H9 (cell line): ENCODE measurements at regions not wholly inside any gene's neighbourhood (a gene's known extent, or its start where the extent isn't known, plus 50 kb on each side); places are given as distances from the start of the nearest gene placed in this dataset.

Experiments
- DNase-seq: peaks from one replicate; pipeline ENCODE4 v3.0.0-alpha.2; 2017
- H2AFZ ChIP-seq: one replicate; pipeline ENCODE4 v1.6.1; 2013; ENCODE audit warnings: mild to moderate bottlenecking, low read length, control low read depth, moderate library complexity
- H2AK5ac ChIP-seq: 2 replicates; pipeline ENCODE4 v1.6.1; 2013; ENCODE audit warnings: low read length, control low read depth, mixed read lengths; ENCODE audit not compliant: insufficient read length
- H2BK120ac ChIP-seq: one replicate; pipeline ENCODE4 v1.6.1; 2013; ENCODE audit warnings: low read depth, mild to moderate bottlenecking, low read length, control low read depth, inconsistent platforms; ENCODE audit not compliant: poor library complexity, severe bottlenecking
- H2BK12ac ChIP-seq: 2 replicates; pipeline ENCODE4 v1.6.1; 2013; ENCODE audit warnings: low read length, control low read depth, mixed read lengths, low read depth; ENCODE audit not compliant: insufficient read length
- H2BK15ac ChIP-seq: 2 replicates; pipeline ENCODE4 v1.6.1; 2013; ENCODE audit warnings: low read depth, low read length, control low read depth
- H2BK20ac ChIP-seq: one replicate; pipeline ENCODE4 v1.6.1; 2013; ENCODE audit warnings: low read depth, mild to moderate bottlenecking, low read length, control low read depth, inconsistent platforms; ENCODE audit not compliant: poor library complexity, severe bottlenecking
- H2BK5ac ChIP-seq: 2 replicates; pipeline ENCODE4 v1.6.1; 2013; ENCODE audit warnings: low read length, control low read depth, mixed read lengths; ENCODE audit not compliant: insufficient read length
- H3K14ac ChIP-seq: 2 replicates; pipeline ENCODE4 v1.6.1; 2013; ENCODE audit warnings: low read length, control low read depth; ENCODE audit not compliant: insufficient read depth
- H3K18ac ChIP-seq: 2 replicates; pipeline ENCODE4 v1.6.1; 2013; ENCODE audit warnings: low read depth, mild to moderate bottlenecking, mixed read lengths, low read length, control low read depth; ENCODE audit not compliant: insufficient read length
- H3K23ac ChIP-seq: 2 replicates; pipeline ENCODE4 v1.6.1; 2013; ENCODE audit warnings: low read length, control low read depth, mixed read lengths, low read depth; ENCODE audit not compliant: insufficient read length
- H3K23me2 ChIP-seq: 2 replicates; pipeline ENCODE4 v1.6.1; 2013; ENCODE audit warnings: low read depth, mild to moderate bottlenecking, mixed read lengths, low read length, control low read depth; ENCODE audit not compliant: insufficient read length, poor library complexity, severe bottlenecking
- H3K27ac ChIP-seq: 2 replicates; pipeline ENCODE4 v1.5.1; 2013; ENCODE audit warnings: low read length, control low read depth, mixed read lengths, low read depth; ENCODE audit not compliant: insufficient read length
- H3K27me3 ChIP-seq: 2 replicates; pipeline ENCODE4 v1.6.1; 2013; ENCODE audit warnings: low read length, control low read depth, inconsistent platforms; ENCODE audit not compliant: insufficient read depth
- H3K4ac ChIP-seq: 2 replicates; pipeline ENCODE4 v1.6.1; 2013; ENCODE audit warnings: low read depth, mild to moderate bottlenecking, control low read depth, inconsistent platforms, low read length, moderate library complexity
- H3K4me1 ChIP-seq: 2 replicates; pipeline ENCODE4 v1.6.1; 2013; ENCODE audit warnings: low read length, control low read depth, inconsistent platforms; ENCODE audit not compliant: insufficient read depth
- H3K4me2 ChIP-seq: 2 replicates; pipeline ENCODE4 v1.6.1; 2013; ENCODE audit warnings: low read length, control low read depth, mixed read lengths; ENCODE audit not compliant: insufficient read length, insufficient read depth
- H3K56ac ChIP-seq: 2 replicates; pipeline ENCODE4 v1.6.1; 2013; ENCODE audit warnings: low read depth, mild to moderate bottlenecking, mixed read lengths, low read length, control low read depth; ENCODE audit not compliant: insufficient read length
- H3K79me1 ChIP-seq: 2 replicates; pipeline ENCODE4 v1.6.1; 2013; ENCODE audit warnings: low read depth, mild to moderate bottlenecking, moderate library complexity, low read length, control low read depth, inconsistent platforms; ENCODE audit not compliant: insufficient read depth, poor library complexity, severe bottlenecking
- H3K79me2 ChIP-seq: 2 replicates; pipeline ENCODE4 v1.6.1; 2013; ENCODE audit warnings: low read length, control low read depth, inconsistent platforms; ENCODE audit not compliant: insufficient read depth
- H3K9ac ChIP-seq: 2 replicates; pipeline ENCODE4 v1.6.1; 2013; ENCODE audit warnings: low read length, control low read depth, mixed read lengths; ENCODE audit not compliant: insufficient read length; ENCODE audit errors: extremely low read depth
- H3K9me3 ChIP-seq: one replicate; pipeline ENCODE4 v1.6.1; 2013; ENCODE audit warnings: low read depth, low read length, inconsistent platforms; ENCODE audit not compliant: control insufficient read depth
- H3T11ph ChIP-seq: one replicate; pipeline ENCODE4 v1.6.1; 2013; ENCODE audit warnings: mild to moderate bottlenecking, low read length, control low read depth, inconsistent platforms
- H4K20me1 ChIP-seq: one replicate; pipeline ENCODE4 v1.6.1; 2013; ENCODE audit not compliant: control insufficient read depth, insufficient read length, insufficient read depth
- H4K5ac ChIP-seq: 2 replicates; pipeline ENCODE4 v1.6.1; 2013; ENCODE audit warnings: low read depth, mild to moderate bottlenecking, mixed read lengths, low read length, control low read depth; ENCODE audit not compliant: insufficient read length
- H4K8ac ChIP-seq: replicated peaks from 2 replicates; pipeline ENCODE4 v1.6.1; 2013; ENCODE audit warnings: low read length, control low read depth, mixed read lengths, low read depth; ENCODE audit not compliant: insufficient read length
- H4K91ac ChIP-seq: 2 replicates; pipeline ENCODE4 v1.6.1; 2013; ENCODE audit warnings: low read depth, mild to moderate bottlenecking, moderate library complexity, mixed read lengths, low read length, control low read depth; ENCODE audit not compliant: insufficient read length
- H3K27ac Mint-ChIP-seq, 3 experiments: 2 replicates in 2 of 3; 3 replicates in 1 of 3; pipeline ENCODE4 v1.8.0; 2020 to 2021; ENCODE audit warnings: mixed read lengths in 3 of 3, mild to moderate bottlenecking in 1 of 3, moderate library complexity in 1 of 3
- H3K27me3 Mint-ChIP-seq: 2 replicates; pipeline ENCODE4 v1.8.0; 2021; ENCODE audit warnings: low read depth, mild to moderate bottlenecking, moderate library complexity, mixed read lengths
- H3K36me3 Mint-ChIP-seq, 3 experiments: 2 replicates in 2 of 3; 3 replicates in 1 of 3; pipeline ENCODE4 v1.8.0; 2020 to 2021; ENCODE audit warnings: low read depth in 3 of 3, mixed read lengths in 3 of 3; ENCODE audit not compliant: insufficient read depth in 1 of 3
- H3K4me1 Mint-ChIP-seq, 2 experiments: 2 replicates each; pipeline ENCODE4 v1.8.0; 2020; ENCODE audit warnings: mixed read lengths in 2 of 2
- H3K4me3 Mint-ChIP-seq, 2 experiments: 2 replicates in 1 of 2; 3 replicates in 1 of 2; pipeline ENCODE4 v1.8.0; 2020 to 2021; ENCODE audit warnings: mild to moderate bottlenecking in 2 of 2, mixed read lengths in 2 of 2, moderate library complexity in 1 of 2
- H3K9me3 Mint-ChIP-seq, 2 experiments: 2 replicates in 1 of 2; 3 replicates in 1 of 2; pipeline ENCODE4 v1.8.0; 2020; ENCODE audit warnings: mild to moderate bottlenecking in 2 of 2, mixed read lengths in 2 of 2, moderate library complexity in 1 of 2
- CTCF ChIP-seq: fragments of 200-600 bp; sonication (generic); conservative IDR thresholded peaks from 3 replicates; pipeline ENCODE4 v1.8.0; 2021; ENCODE audit warnings: antibody characterized with exemption, mild to moderate bottlenecking
- WGBS: extraction: QIAGEN DNeasy Blood & Tissue Kit; methylation state at CpG from one replicate; pipeline ENCODE4 v1.1.7; 2013; ENCODE audit warnings: missing lambda C conversion rate, low lambda C conversion rate, mixed read lengths; ENCODE audit not compliant: insufficient read length; ENCODE audit errors: extremely low coverage; 5-methylcytosine and 5-hydroxymethylcytosine counted together

GRCh38 chr6:40713002-40713719, 126.0 kb upstream of the LRFN2 start:
- no peaks in the 10 kb centered on the region; the same call in 1 of the 2 replicates for H3K79me2 ChIP-seq
- H2BK20ac ChIP-seq, result no peak overlapping the region
- no peak overlapping the region for H2AK5ac ChIP-seq
- DNase-seq, result no peak
- H3K23ac ChIP-seq, result no peak overlapping the region
- H3K4me3 Mint-ChIP-seq, result no peak overlapping the region
- H3K27me3 Mint-ChIP-seq, result peaks cover 13% of the 10 kb centered on the region
- H3K79me1 ChIP-seq, result no peaks in the 10 kb centered on the region
- no peak overlapping the region for H2BK5ac ChIP-seq
- peaks cover 3% of the 10 kb centered on the region for H3K9me3 ChIP-seq
- no peak overlapping the region for H2BK120ac ChIP-seq
- peak overlapping the region; percentile 31; the same call in 1 of the 2 replicates for H3K14ac ChIP-seq
- no peak overlapping the region for H4K8ac ChIP-seq
- H3T11ph ChIP-seq, result no peak overlapping the region
- H3K4me2 ChIP-seq, result no peak overlapping the region
- H3K9me3 Mint-ChIP-seq, result peaks cover 4 to 6% of the 10 kb centered on the region in 2 experiments; a peak in 3 of 5 replicates
- H2BK15ac ChIP-seq, result no peak overlapping the region
- H4K5ac ChIP-seq, result no peak overlapping the region
- no CpG with 5 or more reads among the region's 10 CpGs for WGBS
- H3K56ac ChIP-seq, result no peak overlapping the region
- H2AFZ ChIP-seq, result no peak overlapping the region
- no peak overlapping the region for H4K91ac ChIP-seq
- H3K18ac ChIP-seq, result no peak overlapping the region
- peaks cover 0 to 9% (median 5%) of the 10 kb centered on the region in 3 experiments; a peak in 4 of 7 replicates for H3K36me3 Mint-ChIP-seq
- no peak overlapping the region for H3K4ac ChIP-seq
- H3K23me2 ChIP-seq, result no peaks in the 10 kb centered on the region
- peaks cover 0 to 8% of the 10 kb centered on the region in 2 experiments; a peak in 1 of 4 replicates for H3K4me1 Mint-ChIP-seq
- TF ChIP-seq CTCF, result peak; percentile 19; the same call in 1 of the 3 replicates
- no peaks in the 10 kb centered on the region for H4K20me1 ChIP-seq
- H3K27ac ChIP-seq, result no peak overlapping the region
- no peaks in the 10 kb centered on the region for H3K4me1 ChIP-seq
- H3K27ac Mint-ChIP-seq, result no peak overlapping the region
- H2BK12ac ChIP-seq, result no peak overlapping the region
- no peak overlapping the region for H3K9ac ChIP-seq
- H3K27me3 ChIP-seq, result no peaks in the 10 kb centered on the region
